A549 (cell line): ENCODE measurements at regions not wholly inside any gene's neighbourhood (a gene's known extent, or its start where the extent isn't known, plus 50 kb on each side); places are given as distances from the start of the nearest gene placed in this dataset.

Experiments used
- ATAC-seq, 2 experiments: fragments of 200-7000 bp in 1 of 2; fragments of >200 bp in 1 of 2; cut with Nextera tagmentation in 1 of 2; cut with Tn5 transposase in 1 of 2; 3 replicates each; pipeline versions ENCODE4 v1.8.0 to v1.9.1; 2018 to 2020; ENCODE audit warnings: mild to moderate bottlenecking in 1 of 2, moderate library complexity in 1 of 2
- CTCF ChIA-PET: fragments of 300-600 bp; sonication (Branson Sonifier 250); formaldehyde crosslinking; extraction: SDS; loops from one replicate; lab custom pipeline; 2021; ENCODE audit warnings: antibody characterized with exemption, inconsistent platforms; lab: Yijun Ruan, JAX
- POLR2A ChIA-PET: fragments of 350-600 bp; formaldehyde crosslinking; extraction: SDS; loops from one replicate; lab custom pipeline; 2021; ENCODE audit warnings: antibody characterized with exemption, inconsistent platforms; lab: Yijun Ruan, JAX
- DNase-seq, 2 experiments: peaks; one replicate each; pipeline versions ENCODE4 v3.0.0 to v3.0.0-alpha.2; 2011 to 2016; ENCODE audit warnings: low read depth in 1 of 2, low spot score in 1 of 2
- FAIRE-seq: peaks from 2 replicates; lab custom pipeline; 2011; peaks lifted over from hg19 to GRCh38; lab: Jason Lieb, UNC
- H3K27ac ChIP-seq, 2 experiments: fragments of >200 bp; sonication (Bioruptor Twin); formaldehyde crosslinking; 3 replicates each; pipeline ENCODE4 v1.5.1; 2016 to 2017
- H3K4me1 ChIP-seq: fragments of >200 bp; sonication (Bioruptor Twin); formaldehyde crosslinking; 3 replicates; pipeline ENCODE4 v1.6.1; 2016
- H3K4me2 ChIP-seq: fragments of >200 bp; sonication (Bioruptor Twin); formaldehyde crosslinking; 3 replicates; pipeline ENCODE4 v1.6.1; 2016
- H3K4me3 ChIP-seq: fragments of >200 bp; sonication (Bioruptor Twin); formaldehyde crosslinking; 3 replicates; pipeline ENCODE4 v1.5.1; 2016
- H3K9me3 ChIP-seq: fragments of >200 bp; sonication (Bioruptor Twin); formaldehyde crosslinking; 3 replicates; pipeline ENCODE4 v1.6.1; 2016
- BHLHE40 ChIP-seq: IDR thresholded peaks from 2 replicates; pipeline ENCODE4 v1.6.1; 2012; ENCODE audit warnings: low read depth, low read length, inconsistent platforms
- CBX2 ChIP-seq: fragments of 200-600 bp; sonication (generic); IDR thresholded peaks from 2 replicates; pipeline ENCODE4 v1.6.1; 2016; ENCODE audit warnings: low read depth, mild to moderate bottlenecking, borderline replicate concordance
- CHD4 ChIP-seq: fragments of 200-600 bp; sonication (generic); IDR thresholded peaks from 2 replicates; pipeline ENCODE4 v1.6.1; 2016; ENCODE audit warnings: antibody characterized with exemption, mild to moderate bottlenecking, borderline replicate concordance
- EHF ChIP-seq: fragments of 250-450 bp; sonication (Bioruptor Pico); IDR thresholded peaks from 2 replicates; pipeline ENCODE4 v1.5.0; 2020; ENCODE audit warnings: mild to moderate bottlenecking
- EHMT2 ChIP-seq: fragments of 200-600 bp; sonication (generic); IDR thresholded peaks from 2 replicates; pipeline ENCODE4 v1.6.1; 2016; ENCODE audit warnings: antibody characterized with exemption, low read depth, mild to moderate bottlenecking, moderate library complexity
- FOSB ChIP-seq: fragments of 250-450 bp; sonication (Bioruptor Pico); IDR thresholded peaks from 2 replicates; pipeline ENCODE4 v1.5.0; 2020; ENCODE audit warnings: mild to moderate bottlenecking, moderate library complexity
- HDAC2 ChIP-seq: fragments of 200-600 bp; sonication (generic); IDR thresholded peaks from 2 replicates; pipeline ENCODE4 v1.6.1; 2016
- HOXB13 ChIP-seq: fragments of 250-450 bp; sonication (Bioruptor Pico); IDR thresholded peaks from 2 replicates; pipeline ENCODE4 v1.5.0; 2020; ENCODE audit warnings: low read depth, mild to moderate bottlenecking, moderate library complexity
- KDM5A ChIP-seq: fragments of 200-600 bp; sonication (generic); IDR thresholded peaks from 2 replicates; pipeline ENCODE4 v1.6.1; 2016; ENCODE audit warnings: antibody characterized with exemption, mild to moderate bottlenecking
- MAFK ChIP-seq: fragments of 450-650 bp; IDR thresholded peaks from 2 replicates; pipeline ENCODE4 v1.6.1; 2014; ENCODE audit not compliant: partially characterized antibody
- MAZ ChIP-seq: fragments of 150-350 bp; IDR thresholded peaks from 2 replicates; pipeline ENCODE4 v1.6.1; 2014; ENCODE audit warnings: antibody characterized with exemption, low read depth, low read length, borderline replicate concordance
- MYC ChIP-seq: IDR thresholded peaks from 2 replicates; pipeline ENCODE4 v1.6.1; 2012; ENCODE audit warnings: mild to moderate bottlenecking, inconsistent platforms, low read length, improper control_type of control experiment, borderline replicate concordance
- NFE2L2 ChIP-seq: fragments of 150-350 bp; conservative IDR thresholded peaks from 2 replicates; pipeline ENCODE4 v1.6.1; 2014; ENCODE audit warnings: low read length
- NPAS2 ChIP-seq: fragments of 250-450 bp; sonication (Bioruptor Pico); IDR thresholded peaks from 2 replicates; pipeline ENCODE4 v1.8.0; 2022; ENCODE audit warnings: mild to moderate bottlenecking, moderate library complexity, borderline replicate concordance
- RAD21 ChIP-seq, 2 experiments: fragments of >200 bp in 1 of 2; sonication (Bioruptor Twin) in 1 of 2; formaldehyde crosslinking in 1 of 2; IDR thresholded peaks in 1 of 2; conservative IDR thresholded peaks in 1 of 2; 2 replicates in 1 of 2; 3 replicates in 1 of 2; pipeline ENCODE4 v1.6.1; 2012 to 2018; ENCODE audit warnings: inconsistent platforms in 1 of 2
- RCOR1 ChIP-seq: fragments of 150-350 bp; IDR thresholded peaks from 2 replicates; pipeline ENCODE4 v1.6.1; 2014; ENCODE audit warnings: antibody characterized with exemption, low read length, low read depth
- SMC3 ChIP-seq: fragments of >200 bp; sonication (Bioruptor Twin); formaldehyde crosslinking; IDR thresholded peaks from 3 replicates; pipeline ENCODE4 v1.6.1; 2018; ENCODE audit warnings: inconsistent platforms
- SREBF2 ChIP-seq: fragments of 450-650 bp; IDR thresholded peaks from 2 replicates; pipeline ENCODE4 v1.6.1; 2014; ENCODE audit warnings: mild to moderate bottlenecking, moderate library complexity
- TP53 ChIP-seq: fragments of 250-450 bp; sonication (Bioruptor Pico); IDR thresholded peaks from 2 replicates; pipeline ENCODE4 v1.5.0; 2021; ENCODE audit warnings: mild to moderate bottlenecking, moderate library complexity
- ZC3H11A ChIP-seq: fragments of 450-650 bp; IDR thresholded peaks from 2 replicates; pipeline ENCODE4 v1.6.1; 2014; ENCODE audit warnings: antibody characterized with exemption, mild to moderate bottlenecking
- ZNF302 ChIP-seq: fragments of 250-450 bp; sonication (Bioruptor Pico); IDR thresholded peaks from 2 replicates; pipeline ENCODE4 v1.9.0; 2021; ENCODE audit warnings: inconsistent platforms, mild to moderate bottlenecking, moderate library complexity
- ZSCAN20 ChIP-seq: fragments of 250-450 bp; sonication (Bioruptor Pico); IDR thresholded peaks from 2 replicates; pipeline ENCODE4 v1.8.0; 2022; ENCODE audit warnings: mild to moderate bottlenecking, moderate library complexity
- WGBS: methylation state at CpG from one replicate; pipeline ENCODE4 v1.1.6; 2017; ENCODE audit errors: missing lambda C conversion rate; 5-methylcytosine and 5-hydroxymethylcytosine counted together
- TF ChIP-seq, protein P1 (sequence below): fragments of >200 bp; sonication (Bioruptor Twin); formaldehyde crosslinking; IDR thresholded peaks from 2 replicates; pipeline ENCODE4 v1.6.1; 2016
- TF ChIP-seq, protein P2 (sequence below): fragments of 150-350 bp; IDR thresholded peaks from 2 replicates; pipeline ENCODE4 v1.6.1; 2014; ENCODE audit warnings: low read depth, mild to moderate bottlenecking, low read length
- TF ChIP-seq, protein P3 (sequence below): fragments of >200 bp; sonication (Bioruptor Twin); formaldehyde crosslinking; IDR thresholded peaks from 3 replicates; pipeline ENCODE4 v1.6.1; 2016
- TF ChIP-seq, protein P4 (sequence below): IDR thresholded peaks from 2 replicates; pipeline ENCODE4 v1.6.1; 2012
- TF ChIP-seq, protein P5 (sequence below): fragments of 450-650 bp; IDR thresholded peaks from 2 replicates; pipeline ENCODE4 v1.6.1; 2014; ENCODE audit warnings: antibody characterized with exemption

DNA sequence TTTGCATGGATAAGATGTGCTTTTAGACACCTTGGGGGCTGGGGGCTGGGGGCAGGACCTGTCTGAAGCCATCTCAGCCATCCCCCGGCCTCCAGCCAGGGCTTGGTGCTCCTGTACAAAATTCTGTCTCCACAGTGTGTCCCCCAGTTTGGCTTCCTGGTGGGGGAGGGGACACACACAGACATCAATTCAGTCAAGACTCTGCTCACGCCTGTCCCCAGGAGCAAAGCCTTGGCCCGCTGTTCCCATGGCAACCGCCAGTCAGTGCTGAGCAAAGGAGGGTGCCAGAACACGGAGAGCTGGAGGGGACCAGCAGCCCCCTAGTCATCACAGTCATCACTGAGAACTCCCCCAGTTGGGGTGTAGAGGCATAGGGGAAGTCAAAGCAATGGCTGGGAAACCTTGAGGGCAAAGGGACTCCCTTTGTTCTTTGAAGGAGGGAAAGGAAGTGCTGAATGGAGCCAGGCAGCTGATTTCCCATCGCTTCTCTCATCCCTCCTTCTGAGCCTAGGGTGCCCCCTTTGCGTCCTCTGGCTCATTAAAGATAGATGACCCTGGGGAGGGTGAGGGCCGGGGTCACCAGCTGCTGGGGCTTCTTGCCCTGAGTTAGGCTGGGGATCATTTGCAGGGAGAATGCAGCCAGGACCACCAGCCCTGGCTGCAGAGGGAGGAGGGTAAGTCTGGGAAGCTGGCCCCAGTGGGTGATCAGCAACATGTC is 134.9 kb upstream of the IPO9 start:
- no peak for DNase-seq
- Histone ChIP-seq H3K4me2 (no peak overlapping the region), H3K9me3 (no peaks in the 10 kb centered on the region), H3K27ac (0 out of 6 replicates have a peak overlapping the region, but pooled peaks of 1 of the 2 experiments have one; percentile 19)
- FAIRE-seq: no peak
- CTCF ChIA-PET: interaction anchor here (1.3 to 6.0 kb wide), 6 partner anchors 10 to 135 kb away, joined by 3 to 74 read pairs (median 22); no protein-coding TSS in a partner anchor
- TF ChIP-seq HDAC2: no peak
- no peak for TF ChIP-seq KDM5A
- TF ChIP-seq ZSCAN20 (CRISPR knock-in tag): no peak
- TF ChIP-seq NPAS2 (CRISPR knock-in tag): no peak
- TF ChIP-seq, protein P1, sequence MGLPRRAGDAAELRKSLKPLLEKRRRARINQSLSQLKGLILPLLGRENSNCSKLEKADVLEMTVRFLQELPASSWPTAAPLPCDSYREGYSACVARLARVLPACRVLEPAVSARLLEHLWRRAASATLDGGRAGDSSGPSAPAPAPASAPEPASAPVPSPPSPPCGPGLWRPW: no peak
- TF ChIP-seq, protein P2, sequence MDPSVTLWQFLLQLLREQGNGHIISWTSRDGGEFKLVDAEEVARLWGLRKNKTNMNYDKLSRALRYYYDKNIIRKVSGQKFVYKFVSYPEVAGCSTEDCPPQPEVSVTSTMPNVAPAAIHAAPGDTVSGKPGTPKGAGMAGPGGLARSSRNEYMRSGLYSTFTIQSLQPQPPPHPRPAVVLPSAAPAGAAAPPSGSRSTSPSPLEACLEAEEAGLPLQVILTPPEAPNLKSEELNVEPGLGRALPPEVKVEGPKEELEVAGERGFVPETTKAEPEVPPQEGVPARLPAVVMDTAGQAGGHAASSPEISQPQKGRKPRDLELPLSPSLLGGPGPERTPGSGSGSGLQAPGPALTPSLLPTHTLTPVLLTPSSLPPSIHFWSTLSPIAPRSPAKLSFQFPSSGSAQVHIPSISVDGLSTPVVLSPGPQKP: no peak
- no peak for TF ChIP-seq BHLHE40
- no peak for TF ChIP-seq EHMT2
- TF ChIP-seq, protein P3, sequence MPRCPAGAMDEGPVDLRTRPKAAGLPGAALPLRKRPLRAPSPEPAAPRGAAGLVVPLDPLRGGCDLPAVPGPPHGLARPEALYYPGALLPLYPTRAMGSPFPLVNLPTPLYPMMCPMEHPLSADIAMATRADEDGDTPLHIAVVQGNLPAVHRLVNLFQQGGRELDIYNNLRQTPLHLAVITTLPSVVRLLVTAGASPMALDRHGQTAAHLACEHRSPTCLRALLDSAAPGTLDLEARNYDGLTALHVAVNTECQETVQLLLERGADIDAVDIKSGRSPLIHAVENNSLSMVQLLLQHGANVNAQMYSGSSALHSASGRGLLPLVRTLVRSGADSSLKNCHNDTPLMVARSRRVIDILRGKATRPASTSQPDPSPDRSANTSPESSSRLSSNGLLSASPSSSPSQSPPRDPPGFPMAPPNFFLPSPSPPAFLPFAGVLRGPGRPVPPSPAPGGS: no peak
- TF ChIP-seq ZC3H11A: no peak
- no peak for TF ChIP-seq RAD21 (conservative IDR thresholded peaks at IDR 0.05 in 1 of 2, IDR thresholded peaks at IDR 0.05 in 1 of 2)
- no peak for TF ChIP-seq CHD4
- TF ChIP-seq SMC3: no peak
- no peak for TF ChIP-seq MAFK
- TF ChIP-seq ZNF302 (CRISPR knock-in tag): no peak
- no peak for TF ChIP-seq RCOR1
- no peak for TF ChIP-seq SREBF2
- no peak for TF ChIP-seq FOSB (CRISPR knock-in tag)
- TF ChIP-seq, all 56 proteins: peak for 0
- Histone ChIP-seq H3K4me3 (no peak overlapping the region), H3K4me1 (peaks cover 18% of the 10 kb centered on the region)
- POLR2A ChIA-PET: no interaction called here
- ATAC-seq: no peak
- 80% methylated on average over 6 of the region's 8 CpGs for WGBS

DNA sequence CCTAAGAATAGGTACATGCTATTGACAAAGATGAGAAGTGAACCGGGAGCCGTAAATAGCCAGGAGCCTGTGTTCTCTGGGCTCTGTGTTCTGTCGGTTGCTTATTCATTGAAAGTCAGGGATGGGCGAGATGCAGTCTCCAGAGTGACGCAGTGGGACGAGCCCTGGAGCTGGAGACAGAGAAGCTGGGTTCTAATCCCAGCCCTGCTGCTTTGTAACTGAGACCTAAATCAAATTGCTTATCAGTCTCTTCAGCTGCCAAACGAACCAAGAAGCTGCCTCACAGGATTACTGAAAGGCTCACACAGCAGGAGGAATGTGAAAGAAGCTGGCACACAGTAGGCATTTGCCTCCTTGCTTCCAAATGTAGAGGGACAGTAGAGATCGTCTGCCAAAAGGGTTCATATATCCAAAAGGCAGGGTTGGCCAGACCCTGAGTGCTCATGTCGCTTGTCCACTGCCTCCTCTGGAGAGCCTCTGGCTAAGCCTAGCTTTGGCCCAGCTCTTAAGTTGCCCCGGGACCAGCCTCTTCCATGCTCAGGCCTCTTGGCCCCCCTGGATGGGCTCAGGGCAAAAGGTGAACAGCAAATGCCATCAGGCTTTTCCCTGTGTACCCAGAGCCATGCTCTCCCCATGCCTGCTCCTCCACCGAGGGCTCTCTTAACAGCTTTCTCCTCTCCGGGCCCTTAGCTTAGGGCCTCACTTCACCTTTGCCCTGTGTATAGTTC is 134.2 kb upstream of the IPO9 start:
- Histone ChIP-seq H3K4me1 (peaks cover 18% of the 10 kb centered on the region), H3K4me2 (no peak overlapping the region), H3K9me3 (no peaks in the 10 kb centered on the region), H3K4me3 (no peak overlapping the region), H3K27ac (peak overlapping the region in 1 of 2 experiments; percentile 74; a peak in 3 of 6 replicates)
- ChIA-PET CTCF (interaction anchor here (1.3 to 6.0 kb wide), 7 partner anchors 9 to 135 kb away, joined by 3 to 74 read pairs (median 9); no protein-coding TSS in a partner anchor), POLR2A (no interaction called here)
- ATAC-seq (no peak), FAIRE-seq (no peak), DNase-seq (no peak)
- 80% methylated on average over 12 of the region's 12 CpGs for WGBS
- TF ChIP-seq ZSCAN20 (CRISPR knock-in tag) (no peak), TP53 (CRISPR knock-in tag) (no peak), EHF (CRISPR knock-in tag) (no peak), NPAS2 (CRISPR knock-in tag) (no peak), RCOR1 (no peak), MYC (no peak), CBX2 (no peak), NFE2L2 (no peak), EHMT2 (no peak), CHD4 (no peak), RAD21 (conservative IDR thresholded peaks at IDR 0.05 in 1 of 2, IDR thresholded peaks at IDR 0.05 in 1 of 2) (no peak), ZC3H11A (no peak), HOXB13 (CRISPR knock-in tag) (no peak), MAZ (no peak)
- TF ChIP-seq, protein P1: no peak
- TF ChIP-seq, protein P4, sequence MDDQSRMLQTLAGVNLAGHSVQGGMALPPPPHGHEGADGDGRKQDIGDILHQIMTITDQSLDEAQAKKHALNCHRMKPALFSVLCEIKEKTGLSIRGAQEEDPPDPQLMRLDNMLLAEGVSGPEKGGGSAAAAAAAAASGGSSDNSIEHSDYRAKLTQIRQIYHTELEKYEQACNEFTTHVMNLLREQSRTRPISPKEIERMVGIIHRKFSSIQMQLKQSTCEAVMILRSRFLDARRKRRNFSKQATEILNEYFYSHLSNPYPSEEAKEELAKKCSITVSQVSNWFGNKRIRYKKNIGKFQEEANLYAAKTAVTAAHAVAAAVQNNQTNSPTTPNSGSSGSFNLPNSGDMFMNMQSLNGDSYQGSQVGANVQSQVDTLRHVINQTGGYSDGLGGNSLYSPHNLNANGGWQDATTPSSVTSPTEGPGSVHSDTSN: no peak
- TF ChIP-seq, protein P5, sequence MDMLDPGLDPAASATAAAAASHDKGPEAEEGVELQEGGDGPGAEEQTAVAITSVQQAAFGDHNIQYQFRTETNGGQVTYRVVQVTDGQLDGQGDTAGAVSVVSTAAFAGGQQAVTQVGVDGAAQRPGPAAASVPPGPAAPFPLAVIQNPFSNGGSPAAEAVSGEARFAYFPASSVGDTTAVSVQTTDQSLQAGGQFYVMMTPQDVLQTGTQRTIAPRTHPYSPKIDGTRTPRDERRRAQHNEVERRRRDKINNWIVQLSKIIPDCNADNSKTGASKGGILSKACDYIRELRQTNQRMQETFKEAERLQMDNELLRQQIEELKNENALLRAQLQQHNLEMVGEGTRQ: no peak
